Brain microvascular endothelial cell (primary cell): ENCODE measurements at regions not wholly inside any gene's neighbourhood (a gene's known extent, or its start where the extent isn't known, plus 50 kb on each side); places are given as distances from the start of the nearest gene placed in this dataset.

ENCODE experiments used
- DNase-seq: peaks from one replicate; pipeline ENCODE4 v3.0.0-alpha.2; 2020
- H3K27ac ChIP-seq: fragments of 250-450 bp; sonication (Bioruptor Pico); 2 replicates; pipeline ENCODE4 v1.5.1; 2020; ENCODE audit warnings: mild to moderate bottlenecking, moderate library complexity
- H3K27me3 ChIP-seq: fragments of 250-450 bp; sonication (Bioruptor Pico); replicated peaks from 2 replicates; pipeline ENCODE4 v1.5.1; 2020; ENCODE audit warnings: mild to moderate bottlenecking
- H3K36me3 ChIP-seq: fragments of 250-450 bp; sonication (Bioruptor Pico); replicated peaks from 2 replicates; pipeline ENCODE4 v1.5.1; 2020; ENCODE audit warnings: mild to moderate bottlenecking
- H3K4me3 ChIP-seq: 2 replicates; pipeline ENCODE4 v1.5.1; 2011; ENCODE audit warnings: low read depth, mild to moderate bottlenecking, control low read depth, low read length, moderate library complexity
- in situ Hi-C: cut with HindIII; loops from 2 replicates; pipeline ENCODE4 v1.10.0; 2017; ENCODE audit warnings: low sequenced_read_pairs, low pct_ligation_motif_present
- TF ChIP-seq, protein P1 (sequence below): IDR thresholded peaks from 2 replicates; pipeline ENCODE4 v1.5.1; 2011; ENCODE audit warnings: low read depth, mild to moderate bottlenecking, moderate library complexity, low read length, control low read depth, inconsistent platforms; ENCODE audit errors: missing control alignments

DNA sequence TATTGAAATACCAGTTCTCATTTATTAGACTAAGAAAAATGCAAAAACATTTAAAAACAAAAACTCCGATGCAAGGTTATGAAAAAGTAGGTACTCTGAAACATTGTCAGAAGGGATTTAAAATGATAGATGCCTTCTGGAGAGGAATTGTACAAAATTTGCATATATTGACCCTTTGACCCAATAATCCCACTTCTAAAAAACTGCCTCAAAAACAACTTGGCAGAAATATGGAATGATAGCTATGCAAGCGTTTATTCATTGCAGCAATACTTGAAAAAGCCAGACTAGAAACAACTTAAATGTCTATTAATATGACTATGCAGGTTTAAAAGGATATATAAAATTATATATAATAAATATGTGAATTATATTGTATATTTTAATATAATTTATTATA lies 118.4 kb downstream of the PLK2 start:
- H3K27me3 ChIP-seq, result no peaks in the 10 kb centered on the region
- TF ChIP-seq, protein P1, sequence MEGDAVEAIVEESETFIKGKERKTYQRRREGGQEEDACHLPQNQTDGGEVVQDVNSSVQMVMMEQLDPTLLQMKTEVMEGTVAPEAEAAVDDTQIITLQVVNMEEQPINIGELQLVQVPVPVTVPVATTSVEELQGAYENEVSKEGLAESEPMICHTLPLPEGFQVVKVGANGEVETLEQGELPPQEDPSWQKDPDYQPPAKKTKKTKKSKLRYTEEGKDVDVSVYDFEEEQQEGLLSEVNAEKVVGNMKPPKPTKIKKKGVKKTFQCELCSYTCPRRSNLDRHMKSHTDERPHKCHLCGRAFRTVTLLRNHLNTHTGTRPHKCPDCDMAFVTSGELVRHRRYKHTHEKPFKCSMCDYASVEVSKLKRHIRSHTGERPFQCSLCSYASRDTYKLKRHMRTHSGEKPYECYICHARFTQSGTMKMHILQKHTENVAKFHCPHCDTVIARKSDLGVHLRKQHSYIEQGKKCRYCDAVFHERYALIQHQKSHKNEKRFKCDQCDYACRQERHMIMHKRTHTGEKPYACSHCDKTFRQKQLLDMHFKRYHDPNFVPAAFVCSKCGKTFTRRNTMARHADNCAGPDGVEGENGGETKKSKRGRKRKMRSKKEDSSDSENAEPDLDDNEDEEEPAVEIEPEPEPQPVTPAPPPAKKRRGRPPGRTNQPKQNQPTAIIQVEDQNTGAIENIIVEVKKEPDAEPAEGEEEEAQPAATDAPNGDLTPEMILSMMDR, result no peak
- DNase-seq, result no peak
- in situ Hi-C loops, result no loop called here
- H3K27ac ChIP-seq, result no peak overlapping the region
- no peaks in the 10 kb centered on the region for H3K36me3 ChIP-seq
- H3K4me3 ChIP-seq, result no peak overlapping the region

DNA sequence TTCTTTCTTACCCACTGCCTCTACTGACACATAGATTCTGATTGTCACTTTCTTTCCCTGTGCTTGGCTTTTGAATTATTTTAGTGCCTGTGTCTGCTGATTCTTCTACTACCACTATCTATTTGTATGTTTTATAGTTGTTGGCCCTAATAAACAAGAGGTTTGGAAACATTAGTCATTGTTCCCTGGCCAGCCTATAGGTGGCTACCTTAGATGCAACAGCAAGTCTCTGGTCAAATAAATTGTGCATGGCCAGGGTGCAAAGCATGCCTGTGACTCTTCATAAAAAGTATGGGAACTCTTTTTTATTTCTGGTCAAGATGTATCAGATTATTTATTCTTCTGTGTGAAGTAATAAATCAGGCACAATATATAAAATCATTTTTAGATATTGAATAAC lies 124.4 kb downstream of the PLK2 start:
- no peaks in the 10 kb centered on the region for H3K27me3 ChIP-seq
- H3K36me3 ChIP-seq, result no peaks in the 10 kb centered on the region
- DNase-seq, result no peak
- no peak overlapping the region for H3K27ac ChIP-seq
- TF ChIP-seq, protein P1, result peak; percentile 48
- in situ Hi-C loops, result no loop called here
- no peak overlapping the region for H3K4me3 ChIP-seq

DNA sequence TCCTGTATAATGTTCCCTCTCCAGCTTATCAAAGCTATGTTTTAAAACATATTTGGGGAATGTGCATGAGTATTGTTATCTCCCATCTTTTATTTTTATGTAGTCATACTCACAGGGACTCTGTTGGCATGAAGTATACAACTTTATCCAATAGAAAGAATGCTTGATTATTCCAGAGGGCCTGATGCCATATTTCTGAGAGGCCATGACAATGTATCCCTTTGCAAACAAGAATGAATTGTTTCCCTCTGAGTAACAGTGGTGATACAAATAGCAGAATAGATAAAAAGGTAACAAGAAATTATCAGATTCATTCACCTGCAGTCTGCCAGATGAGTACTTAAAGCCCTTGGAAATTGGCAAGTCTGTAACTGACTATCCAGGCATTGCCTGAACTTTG lies 125.9 kb downstream of the PLK2 start:
- DNase-seq, result no peak
- Histone ChIP-seq H3K27me3 (no peaks in the 10 kb centered on the region), H3K27ac (no peak overlapping the region), H3K36me3 (no peaks in the 10 kb centered on the region), H3K4me3 (no peak overlapping the region)
- in situ Hi-C loops, result no loop called here
- TF ChIP-seq, protein P1, result no peak

DNA sequence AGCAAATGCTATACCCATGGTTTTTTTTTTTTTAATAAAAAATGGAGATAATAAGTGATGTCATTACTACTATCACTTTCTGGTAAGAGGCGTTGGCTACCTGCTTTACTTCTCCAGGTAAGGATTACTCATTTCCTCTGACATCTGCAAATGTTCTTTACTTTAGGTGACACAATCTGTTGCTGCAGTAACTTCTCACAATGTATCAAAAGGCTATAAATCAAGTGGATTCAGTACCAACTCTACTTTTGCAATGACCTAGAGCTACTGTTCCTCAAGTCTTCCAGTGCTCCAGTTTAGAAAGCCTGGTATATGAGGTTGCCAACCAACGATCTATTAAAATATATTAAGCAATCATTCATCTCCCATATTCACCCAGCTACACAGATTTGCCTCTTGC lies 129.1 kb downstream of the PLK2 start:
- TF ChIP-seq, protein P1, result no peak
- Histone ChIP-seq H3K36me3 (no peaks in the 10 kb centered on the region), H3K27ac (no peak overlapping the region), H3K4me3 (no peak overlapping the region), H3K27me3 (no peaks in the 10 kb centered on the region)
- in situ Hi-C loops, result no loop called here
- no peak for DNase-seq

DNA sequence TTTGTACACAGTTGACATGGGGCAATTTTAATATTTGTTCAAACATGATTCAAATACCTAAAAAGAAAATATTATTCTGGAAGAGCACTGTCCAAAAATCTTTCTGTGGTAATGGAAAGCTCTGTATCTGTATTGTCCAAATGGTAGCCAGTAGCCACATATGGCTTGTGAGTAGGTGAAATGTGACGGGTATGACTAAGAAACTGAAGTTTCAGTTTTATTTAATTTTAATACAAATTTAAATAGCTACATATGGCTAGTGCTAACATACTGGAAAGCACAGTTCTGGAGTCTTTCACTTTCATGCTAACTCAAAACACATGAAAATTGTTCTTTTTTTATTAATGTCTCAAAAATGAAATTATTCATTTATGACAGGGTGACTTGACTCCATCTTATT lies 132.6 kb downstream of the PLK2 start:
- Histone ChIP-seq H3K36me3 (no peaks in the 10 kb centered on the region), H3K27me3 (no peaks in the 10 kb centered on the region), H3K4me3 (no peak overlapping the region), H3K27ac (no peak overlapping the region)
- no peak for DNase-seq
- in situ Hi-C loops, result no loop called here
- TF ChIP-seq, protein P1, result no peak

DNA sequence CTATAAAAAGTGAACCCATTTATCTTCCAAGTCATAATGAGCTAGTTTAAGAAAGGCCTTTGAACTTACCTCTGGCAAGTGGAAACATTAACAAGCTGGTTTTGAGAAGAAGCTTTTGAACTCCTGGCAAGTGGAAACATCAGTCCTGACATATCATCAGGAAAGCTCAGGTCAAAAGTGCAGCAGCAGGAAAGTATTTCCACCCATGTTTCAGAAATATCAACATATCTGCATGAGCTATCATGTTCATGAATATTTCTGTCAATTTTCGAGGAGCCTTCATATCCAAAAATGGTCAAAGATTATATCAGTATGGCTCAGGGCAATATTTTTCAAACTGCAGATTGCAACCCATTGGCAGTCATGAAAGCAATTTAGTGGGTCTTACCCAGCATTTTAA lies 133.9 kb downstream of the PLK2 start:
- in situ Hi-C loops, result no loop called here
- no peak for DNase-seq
- TF ChIP-seq, protein P1, result no peak

More for the DNA sequence above, 133.9 kb downstream of the PLK2 start:
- Histone ChIP-seq H3K4me3 (no peak overlapping the region), H3K27ac (no peak overlapping the region), H3K27me3 (no peaks in the 10 kb centered on the region), H3K36me3 (no peaks in the 10 kb centered on the region)
